ENCODE measurements at regions not wholly inside any gene's neighbourhood (a gene's known extent, or its start where the extent isn't known, plus 50 kb on each side); places are given as distances from the start of the nearest gene placed in this dataset.

DNA sequence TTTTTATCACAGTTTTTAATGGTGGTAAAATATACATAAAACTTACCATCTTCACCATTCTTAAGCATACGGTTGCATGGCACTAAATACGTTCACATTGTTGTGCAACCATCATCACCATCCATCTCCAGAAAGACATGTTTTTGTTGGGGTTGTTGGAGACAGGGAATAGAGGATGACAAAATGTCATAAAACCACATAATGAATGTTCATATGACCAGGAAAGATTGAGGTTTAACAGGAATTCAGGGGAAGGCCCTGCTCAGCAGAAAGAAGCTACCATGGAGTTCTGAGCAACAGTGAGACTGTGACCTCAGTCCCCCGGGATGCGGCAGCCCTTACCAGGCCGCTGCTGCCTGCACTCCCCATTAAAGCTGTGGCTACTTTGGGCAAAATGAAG lies 63.9 kb upstream of the TRIM2 start:
- Histone ChIP-seq H3K27ac (ENCODE audit: low read depth, low read length) (no peak overlapping the region), H3K4me2 (ENCODE audit: low read length) (no peak overlapping the region), H3K79me2 (ENCODE audit: control insufficient read depth, insufficient read depth, low read length) (no peaks in the 10 kb centered on the region), H4K8ac (ENCODE audit: low read depth, low read length) (no peak overlapping the region), H3K56ac (ENCODE audit: low read length) (no peak overlapping the region), H3K27me3 (ENCODE audit: insufficient read depth, low read length, poor library complexity) (no peaks in the 10 kb centered on the region), H2BK120ac (ENCODE audit: low read depth, low read length) (no peak overlapping the region), H3K36me3 (ENCODE audit: control insufficient read depth, insufficient read depth, low read length) (no peaks in the 10 kb centered on the region), H2BK15ac (replicated peaks; ENCODE audit: low read depth) (no peak overlapping the region), H3K23ac (ENCODE audit: low read length) (no peak overlapping the region), H3K4me1 (ENCODE audit: control insufficient read depth, low read depth, low read length) (peaks cover 4% of the 10 kb centered on the region), H3K9ac (ENCODE audit: low read length) (no peak overlapping the region), H3K18ac (ENCODE audit: low read length) (no peak overlapping the region), H4K5ac (ENCODE audit: low read length) (no peak overlapping the region), H2AK5ac (ENCODE audit: low read length) (no peak overlapping the region), H2BK5ac (ENCODE audit: low read length) (no peak overlapping the region), H3K4me3 (ENCODE audit: low read length) (no peak overlapping the region), H3K79me1 (ENCODE audit: low read length) (no peaks in the 10 kb centered on the region), H3K4ac (ENCODE audit: low read depth, low read length) (no peak overlapping the region)
- DNase-seq, result no peak
- no CpG with 5 or more reads among the region's 5 CpGs for WGBS (ENCODE audit: extremely low coverage, insufficient coverage, low lambda C conversion rate)

GRCh38 chr4:153141238-153141637 lies 63.0 kb upstream of the TRIM2 start:
- H4K8ac ChIP-seq (ENCODE audit: low read depth, low read length), result no peak overlapping the region
- H3K4me3 ChIP-seq (ENCODE audit: low read length), result no peak overlapping the region
- H3K27ac ChIP-seq (ENCODE audit: low read depth, low read length), result no peak overlapping the region
- H3K79me1 ChIP-seq (ENCODE audit: low read length), result no peaks in the 10 kb centered on the region
- no peaks in the 10 kb centered on the region for H3K79me2 ChIP-seq (ENCODE audit: control insufficient read depth, insufficient read depth, low read length)
- no peak overlapping the region for H3K18ac ChIP-seq (ENCODE audit: low read length)
- no peak overlapping the region for H2BK120ac ChIP-seq (ENCODE audit: low read depth, low read length)
- H3K4me1 ChIP-seq (ENCODE audit: control insufficient read depth, low read depth, low read length), result peaks cover 4% of the 10 kb centered on the region
- no peak overlapping the region for H4K5ac ChIP-seq (ENCODE audit: low read length)
- no peak overlapping the region for H3K56ac ChIP-seq (ENCODE audit: low read length)
- H2BK15ac ChIP-seq (replicated peaks; ENCODE audit: low read depth), result no peak overlapping the region
- no peak for DNase-seq
- H3K27me3 ChIP-seq (ENCODE audit: insufficient read depth, low read length, poor library complexity), result no peaks in the 10 kb centered on the region
- H3K4me2 ChIP-seq (ENCODE audit: low read length), result no peak overlapping the region
- H3K23ac ChIP-seq (ENCODE audit: low read length), result no peak overlapping the region
- no peak overlapping the region for H3K4ac ChIP-seq (ENCODE audit: low read depth, low read length)
- H3K9ac ChIP-seq (ENCODE audit: low read length), result no peak overlapping the region
- H2AK5ac ChIP-seq (ENCODE audit: low read length), result no peak overlapping the region
- no peaks in the 10 kb centered on the region for H3K36me3 ChIP-seq (ENCODE audit: control insufficient read depth, insufficient read depth, low read length)
- WGBS (ENCODE audit: extremely low coverage, insufficient coverage, low lambda C conversion rate), result no CpG with 5 or more reads among the region's 1 CpG
- H2BK5ac ChIP-seq (ENCODE audit: low read length), result no peak overlapping the region

- Histone ChIP-seq H3K18ac (ENCODE audit: low read length) (peak overlapping the region; percentile 88), H3K79me2 (ENCODE audit: control insufficient read depth, insufficient read depth, low read length) (no peaks in the 10 kb centered on the region), H3K4me2 (ENCODE audit: low read length) (no peak overlapping the region), H3K27ac (ENCODE audit: low read depth, low read length) (peak overlapping the region; percentile 56), H3K4me1 (ENCODE audit: control insufficient read depth, low read depth, low read length) (peaks cover 2% of the 10 kb centered on the region), H2AK5ac (ENCODE audit: low read length) (no peak overlapping the region), H3K79me1 (ENCODE audit: low read length) (no peaks in the 10 kb centered on the region), H3K23ac (ENCODE audit: low read length) (no peak overlapping the region), H3K4ac (ENCODE audit: low read depth, low read length) (peak overlapping the region; percentile 81), H4K5ac (ENCODE audit: low read length) (no peak overlapping the region), H3K4me3 (ENCODE audit: low read length) (no peak overlapping the region), H4K8ac (ENCODE audit: low read depth, low read length) (no peak overlapping the region), H3K56ac (ENCODE audit: low read length) (peak overlapping the region; percentile 71), H3K9ac (ENCODE audit: low read length) (peak overlapping the region; percentile 35), H2BK5ac (ENCODE audit: low read length) (no peak overlapping the region), H2BK120ac (ENCODE audit: low read depth, low read length) (peak overlapping the region; percentile 78), H2BK15ac (replicated peaks; ENCODE audit: low read depth) (no peak overlapping the region), H3K36me3 (ENCODE audit: control insufficient read depth, insufficient read depth, low read length) (no peaks in the 10 kb centered on the region), H3K27me3 (ENCODE audit: insufficient read depth, low read length, poor library complexity) (no peaks in the 10 kb centered on the region)
- WGBS (ENCODE audit: extremely low coverage, insufficient coverage, low lambda C conversion rate), result no CpG with 5 or more reads among the region's 7 CpGs
- peak; percentile 92 for DNase-seq
Measured at GRCh38 chr4:153142700-153143438, 61.4 kb upstream of the TRIM2 start.

DNA sequence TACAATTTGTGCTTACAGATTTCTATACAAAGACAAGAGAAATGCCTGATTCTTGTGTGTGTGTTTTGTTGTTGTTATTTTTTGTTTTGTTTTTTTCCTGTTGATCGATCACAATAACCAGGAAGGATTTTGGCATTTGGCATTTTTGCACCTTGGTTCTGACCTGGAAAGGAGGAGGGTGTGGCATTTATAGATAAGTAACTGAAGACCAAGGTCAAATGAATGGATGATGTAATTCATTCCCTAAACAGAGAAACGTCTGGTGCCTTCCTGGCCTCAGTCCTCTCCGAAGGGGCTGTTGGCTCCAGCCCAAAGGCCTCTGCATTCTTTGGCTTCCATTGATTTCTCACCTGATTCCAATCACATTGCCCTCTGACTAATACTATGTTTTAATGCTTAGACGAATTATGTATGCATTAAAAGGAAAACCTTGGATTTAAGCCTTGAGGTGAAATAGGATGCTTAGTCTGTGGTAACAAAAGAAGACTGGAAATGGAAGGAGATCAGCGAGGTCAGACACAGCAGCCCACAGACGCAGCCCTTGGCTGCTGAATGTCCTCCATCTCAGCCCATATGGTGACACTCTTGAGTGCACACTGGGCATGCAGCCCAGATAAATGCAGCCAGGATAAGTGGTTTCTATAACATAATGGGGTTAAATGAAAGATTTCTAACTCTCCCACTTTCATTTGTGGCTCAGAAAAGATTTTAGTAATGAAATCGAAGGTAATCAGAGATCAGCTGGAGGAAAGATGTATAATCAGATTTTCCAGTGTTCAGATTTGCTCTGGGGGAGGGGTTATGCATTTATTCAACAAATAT lies 60.5 kb upstream of the TRIM2 start:
- H3K18ac ChIP-seq (ENCODE audit: low read length), result peak overlapping the region; percentile 33
- no peak overlapping the region for H3K4ac ChIP-seq (ENCODE audit: low read depth, low read length)
- H3K9ac ChIP-seq (ENCODE audit: low read length), result no peak overlapping the region
- no peaks in the 10 kb centered on the region for H3K79me1 ChIP-seq (ENCODE audit: low read length)
- no peaks in the 10 kb centered on the region for H3K27me3 ChIP-seq (ENCODE audit: insufficient read depth, low read length, poor library complexity)
- peak overlapping the region; percentile 53 for H3K27ac ChIP-seq (ENCODE audit: low read depth, low read length)
- H4K5ac ChIP-seq (ENCODE audit: low read length), result no peak overlapping the region
- peak overlapping the region; percentile 69 for H2BK5ac ChIP-seq (ENCODE audit: low read length)
- WGBS (ENCODE audit: extremely low coverage, insufficient coverage, low lambda C conversion rate), result no CpG with 5 or more reads among the region's 7 CpGs
- DNase-seq, result peak; percentile 94
- H2BK120ac ChIP-seq (ENCODE audit: low read depth, low read length), result no peak overlapping the region
- no peak overlapping the region for H2AK5ac ChIP-seq (ENCODE audit: low read length)
- H3K4me1 ChIP-seq (ENCODE audit: control insufficient read depth, low read depth, low read length), result peaks cover 2% of the 10 kb centered on the region
- H3K4me3 ChIP-seq (ENCODE audit: low read length), result no peak overlapping the region
- H3K79me2 ChIP-seq (ENCODE audit: control insufficient read depth, insufficient read depth, low read length), result no peaks in the 10 kb centered on the region
- no peak overlapping the region for H4K8ac ChIP-seq (ENCODE audit: low read depth, low read length)
- H2BK15ac ChIP-seq (replicated peaks; ENCODE audit: low read depth), result peak overlapping the region; percentile 27
- peak overlapping the region; percentile 53 for H3K56ac ChIP-seq (ENCODE audit: low read length)
- H3K36me3 ChIP-seq (ENCODE audit: control insufficient read depth, insufficient read depth, low read length), result no peaks in the 10 kb centered on the region
- H3K23ac ChIP-seq (ENCODE audit: low read length), result no peak overlapping the region
- no peak overlapping the region for H3K4me2 ChIP-seq (ENCODE audit: low read length)

DNA sequence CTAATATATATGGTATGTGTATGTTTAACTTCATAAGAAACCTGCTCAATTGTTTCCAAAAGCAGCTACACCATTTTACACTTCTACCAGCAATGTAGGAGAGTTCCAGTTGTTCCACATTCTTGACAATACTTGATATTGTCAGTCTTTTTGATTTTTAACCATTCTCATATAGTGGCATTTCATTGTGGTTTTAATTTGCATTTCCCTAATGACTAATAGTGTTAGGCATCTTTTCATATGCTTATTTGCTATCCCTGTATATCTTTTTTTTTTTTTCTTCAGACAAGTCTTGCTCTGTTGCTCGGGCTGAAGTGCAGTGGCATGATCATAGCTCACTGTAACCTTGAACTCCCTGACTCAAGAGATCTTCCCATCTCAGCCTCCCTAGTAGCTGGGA lies 58.2 kb upstream of the TRIM2 start:
- no CpG with 5 or more reads among the region's 1 CpG for WGBS (ENCODE audit: extremely low coverage, insufficient coverage, low lambda C conversion rate)
- H2BK5ac ChIP-seq (ENCODE audit: low read length), result no peak overlapping the region
- H3K18ac ChIP-seq (ENCODE audit: low read length), result no peak overlapping the region
- no peak overlapping the region for H3K4me3 ChIP-seq (ENCODE audit: low read length)
- H3K56ac ChIP-seq (ENCODE audit: low read length), result no peak overlapping the region
- H2BK120ac ChIP-seq (ENCODE audit: low read depth, low read length), result no peak overlapping the region
- no peak overlapping the region for H2AK5ac ChIP-seq (ENCODE audit: low read length)
- no peak overlapping the region for H3K23ac ChIP-seq (ENCODE audit: low read length)
- H3K79me1 ChIP-seq (ENCODE audit: low read length), result no peaks in the 10 kb centered on the region
- no peak overlapping the region for H3K9ac ChIP-seq (ENCODE audit: low read length)
- no peaks in the 10 kb centered on the region for H3K79me2 ChIP-seq (ENCODE audit: control insufficient read depth, insufficient read depth, low read length)
- no peak for DNase-seq
- H2BK15ac ChIP-seq (replicated peaks; ENCODE audit: low read depth), result no peak overlapping the region
- no peak overlapping the region for H3K4ac ChIP-seq (ENCODE audit: low read depth, low read length)
- H3K27ac ChIP-seq (ENCODE audit: low read depth, low read length), result no peak overlapping the region
- H3K27me3 ChIP-seq (ENCODE audit: insufficient read depth, low read length, poor library complexity), result no peaks in the 10 kb centered on the region
- no peak overlapping the region for H3K4me2 ChIP-seq (ENCODE audit: low read length)
- no peak overlapping the region for H4K8ac ChIP-seq (ENCODE audit: low read depth, low read length)
- no peaks in the 10 kb centered on the region for H3K36me3 ChIP-seq (ENCODE audit: control insufficient read depth, insufficient read depth, low read length)
- H4K5ac ChIP-seq (ENCODE audit: low read length), result no peak overlapping the region
- peaks cover 2% of the 10 kb centered on the region for H3K4me1 ChIP-seq (ENCODE audit: control insufficient read depth, low read depth, low read length)
